GM10266 (cell line): ENCODE measurements at regions not wholly inside any gene's neighbourhood (a gene's known extent, or its start where the extent isn't known, plus 50 kb on each side); places are given as distances from the start of the nearest gene placed in this dataset.

Experiments used
- DNase-seq: peaks from one replicate; pipeline ENCODE4 v3.0.0; 2012; ENCODE audit errors: extremely low spot score
- TF ChIP-seq, protein P1 (sequence below): IDR thresholded peaks from 2 replicates; pipeline ENCODE4 v1.5.1; 2012; ENCODE audit warnings: mild to moderate bottlenecking, low read depth; ENCODE audit not compliant: control insufficient read depth, insufficient read depth; ENCODE audit errors: missing control alignments

DNA sequence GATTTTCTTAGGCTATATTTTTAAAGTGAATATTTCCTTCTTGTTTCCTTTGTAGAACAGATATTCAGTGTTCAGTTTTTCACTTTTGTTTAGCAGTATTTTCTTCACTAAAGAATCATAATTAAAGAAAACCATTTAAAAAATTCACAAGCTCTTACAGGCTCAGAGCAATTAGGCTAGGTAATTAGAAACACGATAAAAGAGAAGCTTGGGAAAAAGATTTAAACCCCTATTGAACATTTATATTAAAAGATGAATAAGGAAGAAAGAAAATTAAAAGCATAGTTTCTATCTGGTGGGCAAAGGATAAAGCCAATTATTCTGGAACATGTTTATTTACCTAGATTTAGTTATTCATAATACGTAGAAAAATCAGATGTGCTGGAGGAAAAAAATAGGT, 942.6 kb downstream of the PLA2G4A start:
- TF ChIP-seq, protein P1, sequence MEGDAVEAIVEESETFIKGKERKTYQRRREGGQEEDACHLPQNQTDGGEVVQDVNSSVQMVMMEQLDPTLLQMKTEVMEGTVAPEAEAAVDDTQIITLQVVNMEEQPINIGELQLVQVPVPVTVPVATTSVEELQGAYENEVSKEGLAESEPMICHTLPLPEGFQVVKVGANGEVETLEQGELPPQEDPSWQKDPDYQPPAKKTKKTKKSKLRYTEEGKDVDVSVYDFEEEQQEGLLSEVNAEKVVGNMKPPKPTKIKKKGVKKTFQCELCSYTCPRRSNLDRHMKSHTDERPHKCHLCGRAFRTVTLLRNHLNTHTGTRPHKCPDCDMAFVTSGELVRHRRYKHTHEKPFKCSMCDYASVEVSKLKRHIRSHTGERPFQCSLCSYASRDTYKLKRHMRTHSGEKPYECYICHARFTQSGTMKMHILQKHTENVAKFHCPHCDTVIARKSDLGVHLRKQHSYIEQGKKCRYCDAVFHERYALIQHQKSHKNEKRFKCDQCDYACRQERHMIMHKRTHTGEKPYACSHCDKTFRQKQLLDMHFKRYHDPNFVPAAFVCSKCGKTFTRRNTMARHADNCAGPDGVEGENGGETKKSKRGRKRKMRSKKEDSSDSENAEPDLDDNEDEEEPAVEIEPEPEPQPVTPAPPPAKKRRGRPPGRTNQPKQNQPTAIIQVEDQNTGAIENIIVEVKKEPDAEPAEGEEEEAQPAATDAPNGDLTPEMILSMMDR: no peak
- DNase-seq: no peak

- TF ChIP-seq, protein P1: no peak
- DNase-seq: no peak
Measured at GRCh38 chr1:187773168-187773567, 944.4 kb downstream of the PLA2G4A start.

- TF ChIP-seq, protein P1: no peak
- DNase-seq: no peak
Measured at GRCh38 chr1:187787736-187788135, 959.0 kb downstream of the PLA2G4A start.

- DNase-seq: no peak
- TF ChIP-seq, protein P1: no peak
Measured at GRCh38 chr1:187788718-187789117, 960.0 kb downstream of the PLA2G4A start.

DNA sequence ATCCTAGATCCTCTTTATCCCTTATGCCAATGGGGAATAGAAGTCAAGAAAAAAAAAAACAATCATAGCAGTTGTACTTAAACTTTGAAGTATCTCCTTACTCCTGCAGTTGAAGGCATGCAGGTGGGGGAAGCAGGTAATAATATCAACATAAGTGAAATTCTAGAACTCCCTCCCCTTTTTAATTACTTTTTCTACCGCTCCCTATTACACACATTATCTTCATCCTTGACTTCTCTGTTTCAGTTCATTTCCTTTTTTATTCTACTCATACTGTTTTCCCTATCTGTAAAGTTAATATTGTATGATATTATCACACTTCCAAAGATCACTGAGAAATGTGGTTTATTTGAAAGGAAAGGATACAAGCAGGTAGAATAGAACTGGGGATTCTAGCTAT, 962.0 kb downstream of the PLA2G4A start:
- DNase-seq: no peak
- TF ChIP-seq, protein P1: no peak

DNA sequence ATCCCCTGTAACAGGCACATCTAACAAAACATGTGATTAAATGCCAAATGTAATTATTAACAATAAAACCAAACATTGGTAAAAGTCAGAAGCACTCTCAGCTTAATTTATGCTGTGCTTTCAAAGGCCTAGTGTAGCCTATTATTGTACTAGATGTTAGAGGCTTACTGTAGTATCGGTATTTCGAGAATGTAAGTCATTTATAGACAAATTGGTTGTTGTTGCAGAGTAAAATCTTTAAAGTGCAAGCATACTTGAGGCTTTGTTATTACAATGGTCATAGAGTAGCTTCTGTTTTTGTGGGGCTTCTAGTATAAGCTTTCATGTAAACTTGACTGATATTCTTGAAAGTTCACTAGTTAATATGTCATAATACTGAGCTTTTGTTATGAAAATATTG, 965.8 kb downstream of the PLA2G4A start:
- DNase-seq: no peak
- TF ChIP-seq, protein P1: no peak

DNA sequence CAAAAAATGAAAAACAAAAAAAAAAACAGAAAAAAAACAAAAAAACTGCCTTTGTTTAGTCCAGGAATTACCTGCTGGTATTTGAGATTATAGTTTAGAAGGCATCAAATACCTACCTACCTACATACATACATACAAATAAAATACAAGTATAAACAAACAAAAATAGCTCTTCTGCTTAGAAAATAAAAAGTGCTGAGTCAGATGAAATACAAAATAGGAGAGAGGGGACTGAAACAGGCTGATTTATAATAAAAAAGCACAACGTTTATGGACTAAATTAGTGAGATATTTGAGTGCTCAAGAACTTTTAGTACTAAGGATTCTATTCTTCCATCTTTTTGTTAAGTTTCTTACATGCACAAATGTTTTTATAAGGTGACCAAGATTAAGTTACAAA, 980.8 kb downstream of the PLA2G4A start:
- TF ChIP-seq, protein P1: no peak
- no peak for DNase-seq
